Esophagus muscularis mucosa (tissue), 4 donors: ENCODE measurements at regions not wholly inside any gene's neighbourhood (a gene's known extent, or its start where the extent isn't known, plus 50 kb on each side); places are given as distances from the start of the nearest gene placed in this dataset.

ENCODE experiments used
- DNase-seq: peaks from one replicate; pipeline ENCODE4 v3.0.0-alpha.2; 2017; ENCODE audit errors: extremely low spot score
- H3K27ac ChIP-seq, 4 donors: fragments of 200-600 bp; sonication (generic); replicated peaks in 1 of 4; 1 replicate in 3 of 4; 2 replicates in 1 of 4; pipeline ENCODE4 v1.5.1; 2016 to 2019; ENCODE audit warnings: mild to moderate bottlenecking in 1 of 4
- H3K27me3 ChIP-seq, 4 donors: fragments of 200-600 bp; sonication (generic); one replicate each; pipeline versions ENCODE4 v1.5.1 to v1.6.0; 2016 to 2019
- H3K36me3 ChIP-seq, 4 donors: fragments of 200-600 bp; sonication (generic); one replicate each; pipeline ENCODE4 v1.5.1; 2016 to 2019
- H3K4me1 ChIP-seq, 4 donors: fragments of 200-600 bp; sonication (generic); one replicate each; pipeline ENCODE4 v1.5.1; 2016 to 2019
- H3K4me3 ChIP-seq, 4 donors: fragments of 200-600 bp; sonication (generic); 1 replicate in 2 of 4; 2 replicates in 2 of 4; pipeline ENCODE4 v1.5.1; 2016 to 2019; ENCODE audit warnings: mild to moderate bottlenecking in 4 of 4, moderate library complexity in 1 of 4
- H3K9me3 ChIP-seq, 4 donors: fragments of 200-600 bp; sonication (generic); 1 replicate in 3 of 4; 2 replicates in 1 of 4; pipeline ENCODE4 v1.5.1; 2016 to 2019
- EP300 ChIP-seq: sonication (generic); formaldehyde crosslinking; IDR thresholded peaks from one replicate; pipeline ENCODE4 v1.6.1; 2017; ENCODE audit warnings: antibody characterized with exemption
- POLR2A ChIP-seq: fragments of 450-650 bp; IDR thresholded peaks from one replicate; pipeline ENCODE4 v1.6.1; 2017; ENCODE audit warnings: antibody characterized with exemption, moderate library complexity, mild to moderate bottlenecking, low read depth
- POLR2AphosphoS5 ChIP-seq, 2 donors: sonication (generic); formaldehyde crosslinking; IDR thresholded peaks; one replicate each; pipeline ENCODE4 v1.6.1; 2017; ENCODE audit warnings: antibody characterized with exemption in 2 of 2
- WGBS: methylation state at CpG from one replicate; pipeline ENCODE4 v1.1.5; 2018; 5-methylcytosine and 5-hydroxymethylcytosine counted together
- intact Hi-C: fragments of 100-400 bp; cut with DNase I; formaldehyde crosslinking; loops from one replicate; pipeline ENCODE4 v1.15.1; 2023
- TF ChIP-seq, protein P1 (sequence below), 3 experiments: fragments of 200-600 bp in 2 of 3; fragments of 450-650 bp in 1 of 3; sonication (generic) in 2 of 3; IDR thresholded peaks; one replicate each; pipeline ENCODE4 v1.5.1; 2017 to 2019; ENCODE audit warnings: antibody characterized with exemption in 3 of 3, mild to moderate bottlenecking in 2 of 3, moderate library complexity in 1 of 3

- no peak for DNase-seq
- TF ChIP-seq POLR2A (no peak), EP300 (no peak), POLR2AphosphoS5 (IDR thresholded peaks at IDR 0.05) (no peak)
- TF ChIP-seq, protein P1, sequence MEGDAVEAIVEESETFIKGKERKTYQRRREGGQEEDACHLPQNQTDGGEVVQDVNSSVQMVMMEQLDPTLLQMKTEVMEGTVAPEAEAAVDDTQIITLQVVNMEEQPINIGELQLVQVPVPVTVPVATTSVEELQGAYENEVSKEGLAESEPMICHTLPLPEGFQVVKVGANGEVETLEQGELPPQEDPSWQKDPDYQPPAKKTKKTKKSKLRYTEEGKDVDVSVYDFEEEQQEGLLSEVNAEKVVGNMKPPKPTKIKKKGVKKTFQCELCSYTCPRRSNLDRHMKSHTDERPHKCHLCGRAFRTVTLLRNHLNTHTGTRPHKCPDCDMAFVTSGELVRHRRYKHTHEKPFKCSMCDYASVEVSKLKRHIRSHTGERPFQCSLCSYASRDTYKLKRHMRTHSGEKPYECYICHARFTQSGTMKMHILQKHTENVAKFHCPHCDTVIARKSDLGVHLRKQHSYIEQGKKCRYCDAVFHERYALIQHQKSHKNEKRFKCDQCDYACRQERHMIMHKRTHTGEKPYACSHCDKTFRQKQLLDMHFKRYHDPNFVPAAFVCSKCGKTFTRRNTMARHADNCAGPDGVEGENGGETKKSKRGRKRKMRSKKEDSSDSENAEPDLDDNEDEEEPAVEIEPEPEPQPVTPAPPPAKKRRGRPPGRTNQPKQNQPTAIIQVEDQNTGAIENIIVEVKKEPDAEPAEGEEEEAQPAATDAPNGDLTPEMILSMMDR (IDR thresholded peaks at IDR 0.05) = no peak
- no peaks in the 10 kb centered on the region for H3K27me3 ChIP-seq
- no peak overlapping the region for H3K4me3 ChIP-seq
- H3K27ac ChIP-seq = no peak overlapping the region
- WGBS = 35% methylated on average over 1 of the region's 1 CpG
- no peaks in the 10 kb centered on the region for H3K9me3 ChIP-seq
- no peaks in the 10 kb centered on the region for H3K36me3 ChIP-seq
- H3K4me1 ChIP-seq = no peaks in the 10 kb centered on the region
- intact Hi-C loops = no loop called here
Measured at GRCh38 chr3:161821591-161821990, 325.0 kb downstream of the OTOL1 start.

GRCh38 chr3:161822291-161822690 lies 325.7 kb downstream of the OTOL1 start:
- Histone ChIP-seq H3K27me3 (no peaks in the 10 kb centered on the region), H3K4me3 (no peak overlapping the region), H3K9me3 (no peaks in the 10 kb centered on the region), H3K27ac (no peak overlapping the region), H3K4me1 (no peaks in the 10 kb centered on the region), H3K36me3 (no peaks in the 10 kb centered on the region)
- no peak for DNase-seq
- intact Hi-C loops = no loop called here
- 35% methylated on average over 3 of the region's 3 CpGs for WGBS
- TF ChIP-seq POLR2AphosphoS5 (IDR thresholded peaks at IDR 0.05) = no peak
- TF ChIP-seq, protein P1 (IDR thresholded peaks at IDR 0.05) = no peak
- no peak for TF ChIP-seq POLR2A
- no peak for TF ChIP-seq EP300

DNA sequence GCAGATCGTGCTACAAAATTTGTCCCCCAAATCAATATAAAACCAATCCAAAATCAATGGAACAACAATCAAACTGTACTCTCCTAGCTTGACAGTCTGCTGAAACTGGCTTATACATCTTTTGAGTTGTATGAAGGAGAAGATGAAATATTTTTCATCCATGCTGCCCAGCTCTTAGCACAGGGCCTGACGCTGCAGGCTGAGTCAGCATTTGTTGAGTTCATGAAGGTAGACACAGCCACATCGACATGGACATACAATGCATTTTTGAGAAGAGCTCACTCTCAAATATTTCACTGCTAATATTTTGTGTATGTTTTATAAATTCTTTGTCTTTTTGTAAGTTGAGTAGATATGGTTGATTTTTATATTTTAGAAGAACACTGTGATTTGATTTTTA lies 327.3 kb downstream of the OTOL1 start:
- intact Hi-C loops = no loop called here
- WGBS = 91% methylated on average over 3 of the region's 3 CpGs
- Histone ChIP-seq H3K27me3 (no peaks in the 10 kb centered on the region), H3K4me3 (no peak overlapping the region), H3K27ac (no peak overlapping the region), H3K4me1 (no peaks in the 10 kb centered on the region), H3K9me3 (no peaks in the 10 kb centered on the region), H3K36me3 (no peaks in the 10 kb centered on the region)
- no peak for TF ChIP-seq POLR2A
- no peak for DNase-seq

DNA sequence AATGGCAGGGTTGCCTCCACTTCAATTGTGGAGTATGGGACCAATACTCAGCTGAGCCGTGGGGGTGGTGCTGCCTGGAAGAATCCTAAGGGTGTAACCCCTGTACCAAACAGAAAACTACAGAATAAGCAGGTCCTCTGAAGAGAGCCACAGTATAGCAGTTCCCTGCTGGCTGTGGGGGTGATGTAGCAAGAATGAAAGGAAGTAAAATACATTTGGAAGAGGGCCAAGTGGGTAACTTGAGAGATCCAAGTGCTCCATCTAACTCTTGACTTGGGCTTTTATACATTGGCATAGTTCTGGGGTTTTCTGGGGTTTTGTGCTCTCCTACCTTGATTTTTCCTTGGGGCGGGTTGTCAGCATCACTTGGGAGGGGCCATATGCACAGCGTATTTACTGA lies 341.4 kb downstream of the OTOL1 start:
- no peak overlapping the region for H3K4me3 ChIP-seq
- no peaks in the 10 kb centered on the region for H3K9me3 ChIP-seq
- DNase-seq = no peak
- H3K27me3 ChIP-seq = no peaks in the 10 kb centered on the region
- WGBS = 97% methylated on average over 3 of the region's 3 CpGs
- intact Hi-C loops = no loop called here
- H3K4me1 ChIP-seq = no peaks in the 10 kb centered on the region
- H3K36me3 ChIP-seq = no peaks in the 10 kb centered on the region
- TF ChIP-seq EP300 = no peak
- no peak overlapping the region for H3K27ac ChIP-seq

DNA sequence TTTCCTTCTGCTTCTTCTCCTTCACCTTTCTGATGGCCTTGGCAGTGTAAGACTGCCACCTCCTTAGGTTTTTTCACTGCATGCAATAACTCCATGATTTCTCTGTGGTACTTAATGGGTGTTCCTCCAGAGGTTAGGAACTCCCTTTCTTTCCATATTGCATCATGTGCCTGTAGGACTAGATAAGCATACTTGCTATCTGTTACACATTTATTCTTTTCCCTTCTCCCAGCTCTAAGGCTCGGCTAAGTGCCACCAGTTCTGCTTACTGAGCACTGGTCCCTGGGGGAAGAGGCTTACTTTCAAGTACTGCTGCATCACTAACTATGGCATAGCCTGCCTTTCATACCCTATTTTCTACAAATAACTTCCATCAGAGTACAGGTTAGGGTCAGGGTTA lies 351.8 kb downstream of the OTOL1 start:
- WGBS = 92% methylated on average over 1 of the region's 1 CpG

More for the DNA sequence above, 351.8 kb downstream of the OTOL1 start:
- DNase-seq = no peak
- Histone ChIP-seq H3K4me3 (no peak overlapping the region), H3K27me3 (no peaks in the 10 kb centered on the region), H3K36me3 (no peaks in the 10 kb centered on the region), H3K27ac (no peak overlapping the region), H3K4me1 (no peaks in the 10 kb centered on the region), H3K9me3 (no peaks in the 10 kb centered on the region)
- TF ChIP-seq EP300 (no peak), POLR2A (no peak), POLR2AphosphoS5 (IDR thresholded peaks at IDR 0.05) (no peak)
- TF ChIP-seq, protein P1 (IDR thresholded peaks at IDR 0.05) = no peak
- intact Hi-C loops = no loop called here
